ENCODE measurements at regions not wholly inside any gene's neighbourhood (a gene's known extent, or its start where the extent isn't known, plus 50 kb on each side); places are given as distances from the start of the nearest gene placed in this dataset.
"Not testable (repeated sequence)": the region's sequence is repeated elsewhere in the genome, so short reads cannot be mapped to it uniquely, and the experiment has no call there.

DNA sequence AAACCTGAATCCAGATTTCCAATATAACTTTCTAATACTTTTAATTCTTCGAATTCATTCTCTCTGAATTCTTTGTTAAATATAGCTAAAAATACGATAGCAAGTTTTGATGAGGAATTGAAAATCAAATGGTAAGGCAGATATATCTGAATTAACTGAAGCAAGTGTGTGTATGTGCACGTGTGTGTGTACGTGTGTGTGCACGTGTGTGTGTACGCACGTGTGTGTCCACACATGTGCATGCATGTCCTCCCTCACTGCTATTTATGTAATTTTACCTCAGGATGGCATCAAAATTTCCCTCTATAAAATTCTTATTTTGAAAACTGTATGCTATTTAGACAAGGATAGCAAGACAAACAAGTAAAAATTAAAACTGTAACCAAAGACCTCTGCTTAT is 961.3 kb upstream of the CNTN5 start:
- no peaks in the 10 kb centered on the region for H3K4me1 ChIP-seq
- no peak overlapping the region for H3K27ac ChIP-seq
- H3K4me3 ChIP-seq, result no peak overlapping the region
- DNase-seq, result no peak
- H3K36me3 ChIP-seq, result no peaks in the 10 kb centered on the region
- intact Hi-C loops (cut with DNase I; ENCODE audit: low total_unique reads), result no loop called here
- no peak for TF ChIP-seq CTCF (IDR thresholded peaks at IDR 0.05)
- H3K27me3 ChIP-seq, result no peaks in the 10 kb centered on the region
- no peaks in the 10 kb centered on the region for H3K9me3 ChIP-seq

GRCh38 chr11:98060759-98061158 is 960.0 kb upstream of the CNTN5 start:
- no peaks in the 10 kb centered on the region for H3K9me3 ChIP-seq
- no peak overlapping the region for H3K4me3 ChIP-seq
- TF ChIP-seq CTCF (IDR thresholded peaks at IDR 0.05), result no peak
- intact Hi-C loops (cut with DNase I; ENCODE audit: low total_unique reads), result no loop called here
- H3K4me1 ChIP-seq, result no peaks in the 10 kb centered on the region
- H3K27ac ChIP-seq, result no peak overlapping the region
- DNase-seq, result no peak
- no peaks in the 10 kb centered on the region for H3K27me3 ChIP-seq
- H3K36me3 ChIP-seq, result no peaks in the 10 kb centered on the region

- H3K4me1 ChIP-seq, result no peaks in the 10 kb centered on the region
- no peaks in the 10 kb centered on the region for H3K36me3 ChIP-seq
- H3K9me3 ChIP-seq, result no peaks in the 10 kb centered on the region
- intact Hi-C loops (cut with DNase I; ENCODE audit: low total_unique reads), result no loop called here
- no peaks in the 10 kb centered on the region for H3K27me3 ChIP-seq
- DNase-seq, result no peak
- no peak overlapping the region for H3K4me3 ChIP-seq
- H3K27ac ChIP-seq, result no peak overlapping the region
- TF ChIP-seq CTCF (IDR thresholded peaks at IDR 0.05), result no peak
These were observed 958.9 kb upstream of the CNTN5 start for GRCh38 chr11:98061858-98062257.

DNA sequence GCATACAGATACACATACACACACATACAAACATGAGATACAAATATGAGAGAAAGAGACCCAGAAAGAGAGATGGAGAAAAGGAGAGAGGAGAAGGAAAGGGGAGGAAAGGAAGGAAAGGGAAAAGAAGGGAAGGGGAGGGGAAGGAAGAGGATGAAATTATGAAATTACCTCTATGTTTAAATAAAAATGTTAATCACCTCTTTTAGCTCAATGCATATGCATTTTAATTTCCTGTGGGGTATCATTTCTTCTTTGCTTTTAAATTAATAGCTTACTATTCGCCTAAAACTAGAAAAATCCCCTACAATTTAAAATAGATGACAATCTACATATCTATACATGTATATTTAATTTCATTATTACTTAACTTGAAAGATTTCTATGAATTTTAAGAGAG is 958.0 kb upstream of the CNTN5 start:
- H3K27ac ChIP-seq, result no peak overlapping the region
- intact Hi-C loops (cut with DNase I; ENCODE audit: low total_unique reads), result no loop called here
- H3K27me3 ChIP-seq, result no peaks in the 10 kb centered on the region
- H3K36me3 ChIP-seq, result no peaks in the 10 kb centered on the region
- H3K9me3 ChIP-seq, result no peaks in the 10 kb centered on the region
- no peak for DNase-seq
- no peaks in the 10 kb centered on the region for H3K4me1 ChIP-seq
- no peak for TF ChIP-seq CTCF (IDR thresholded peaks at IDR 0.05)
- no peak overlapping the region for H3K4me3 ChIP-seq

- no peaks in the 10 kb centered on the region for H3K9me3 ChIP-seq
- no peak for DNase-seq
- H3K36me3 ChIP-seq, result no peaks in the 10 kb centered on the region
- intact Hi-C loops (cut with DNase I; ENCODE audit: low total_unique reads), result no loop called here
- H3K27ac ChIP-seq, result no peak overlapping the region
- no peaks in the 10 kb centered on the region for H3K27me3 ChIP-seq
- no peaks in the 10 kb centered on the region for H3K4me1 ChIP-seq
- no peak for TF ChIP-seq CTCF (IDR thresholded peaks at IDR 0.05)
- no peak overlapping the region for H3K4me3 ChIP-seq
These were observed 952.5 kb upstream of the CNTN5 start for GRCh38 chr11:98068251-98068650.

- DNase-seq; intact Hi-C loops (cut with DNase I; ENCODE audit: low total_unique reads); H3K4me3 ChIP-seq; H3K36me3 ChIP-seq; H3K27me3 ChIP-seq; H3K9me3 ChIP-seq; H3K4me1 ChIP-seq; H3K27ac ChIP-seq: not testable (repeated sequence)
These were observed 951.6 kb upstream of the CNTN5 start for GRCh38 chr11:98069147-98069546.

Data from tibial artery (tissue), 4 donors.